ENCODE measurements at regions not wholly inside any gene's neighbourhood (a gene's known extent, or its start where the extent isn't known, plus 50 kb on each side); places are given as distances from the start of the nearest gene placed in this dataset.

GRCh38 chr14:38504175-38504574, 248.3 kb upstream of the CLEC14A start:
- BruUV-seq (replicated peaks), result no TSS peak
- Mint-ChIP-seq H3K4me3 (ENCODE audit: unreplicated experiment) (no peak overlapping the region), H3K4me1 (ENCODE audit: insufficient read depth, unreplicated experiment) (peaks cover 6% of the 10 kb centered on the region), H3K27me3 (ENCODE audit: insufficient read depth, unreplicated experiment) (no peaks in the 10 kb centered on the region), H3K36me3 (ENCODE audit: insufficient read depth, unreplicated experiment) (no peaks in the 10 kb centered on the region), H3K9me3 (ENCODE audit: unreplicated experiment) (peaks cover 3% of the 10 kb centered on the region), H3K27ac (ENCODE audit: low read depth, unreplicated experiment) (no peak overlapping the region)
- CTCF ChIA-PET, result interaction anchor here (0.6 kb wide), 1 partner anchor 121 kb away, joined by 3 read pairs; no protein-coding TSS in a partner anchor
- DNase-seq (ENCODE audit: unreplicated experiment), result no peak
- POLR2A ChIA-PET, result interaction anchor here (1.1 kb wide), 1 partner anchor 468 kb away, joined by 3 read pairs; no protein-coding TSS in a partner anchor
- intact Hi-C loops (cut with micrococcal nuclease), result no loop called here
- TF ChIP-seq CTCF (IDR thresholded peaks at IDR 0.05; ENCODE audit: unreplicated experiment), result no peak

- POLR2A ChIA-PET, result no interaction called here
- CTCF ChIA-PET, result no interaction called here
- no TSS peak for BruUV-seq (replicated peaks)
- H3K27me3 Mint-ChIP-seq (ENCODE audit: insufficient read depth, unreplicated experiment), result no peaks in the 10 kb centered on the region
- peaks cover 7% of the 10 kb centered on the region for H3K9me3 Mint-ChIP-seq (ENCODE audit: unreplicated experiment)
- peak; percentile 5 for DNase-seq (ENCODE audit: unreplicated experiment)
- H3K27ac Mint-ChIP-seq (ENCODE audit: low read depth, unreplicated experiment), result no peak overlapping the region
- H3K4me1 Mint-ChIP-seq (ENCODE audit: insufficient read depth, unreplicated experiment), result peaks cover 6% of the 10 kb centered on the region
- no peak for TF ChIP-seq CTCF (IDR thresholded peaks at IDR 0.05; ENCODE audit: unreplicated experiment)
- no peaks in the 10 kb centered on the region for H3K36me3 Mint-ChIP-seq (ENCODE audit: insufficient read depth, unreplicated experiment)
- no peak overlapping the region for H3K4me3 Mint-ChIP-seq (ENCODE audit: unreplicated experiment)
- intact Hi-C loops (cut with micrococcal nuclease), result no loop called here
Observed at GRCh38 chr14:38502239-38502638, 246.3 kb upstream of the CLEC14A start.

DNA sequence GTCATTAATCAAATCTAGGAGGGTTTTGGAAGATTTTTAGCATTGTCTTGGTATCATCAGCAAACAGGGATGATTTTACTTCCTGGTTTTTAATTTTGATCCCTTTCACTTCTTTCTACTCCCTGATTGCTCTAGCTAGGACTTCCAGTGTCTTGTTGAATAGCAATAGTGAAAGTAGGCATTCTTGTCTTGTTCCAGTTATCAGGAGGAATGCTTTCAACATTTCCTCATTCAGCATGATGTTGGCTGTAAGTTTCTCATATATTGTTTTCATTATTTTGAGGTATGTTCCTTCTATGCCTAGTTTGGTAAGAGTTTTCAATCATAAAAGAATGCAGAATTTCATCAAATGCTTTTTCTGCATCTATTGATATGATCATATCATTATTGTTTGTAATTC, 244.2 kb upstream of the CLEC14A start:
- CTCF ChIA-PET, result interaction anchor here (0.6 kb wide), 3 partner anchors 43 to 570 kb away, joined by 3 read pairs; no protein-coding TSS in a partner anchor
- intact Hi-C loops (cut with micrococcal nuclease), result no loop called here
- no peak for DNase-seq (ENCODE audit: unreplicated experiment)
- POLR2A ChIA-PET, result no interaction called here
- Mint-ChIP-seq H3K36me3 (ENCODE audit: insufficient read depth, unreplicated experiment) (no peaks in the 10 kb centered on the region), H3K4me3 (ENCODE audit: unreplicated experiment) (no peak overlapping the region), H3K9me3 (ENCODE audit: unreplicated experiment) (peaks cover 7% of the 10 kb centered on the region), H3K27ac (ENCODE audit: low read depth, unreplicated experiment) (no peak overlapping the region), H3K4me1 (ENCODE audit: insufficient read depth, unreplicated experiment) (peaks cover 6% of the 10 kb centered on the region), H3K27me3 (ENCODE audit: insufficient read depth, unreplicated experiment) (no peaks in the 10 kb centered on the region)
- TF ChIP-seq CTCF (IDR thresholded peaks at IDR 0.05; ENCODE audit: unreplicated experiment), result no peak
- BruUV-seq (replicated peaks), result no TSS peak

GRCh38 chr14:38496092-38496491, 240.2 kb upstream of the CLEC14A start:
- no peaks in the 10 kb centered on the region for H3K4me1 Mint-ChIP-seq (ENCODE audit: insufficient read depth, unreplicated experiment)

More at GRCh38 chr14:38496092-38496491, 240.2 kb upstream of the CLEC14A start:
- TF ChIP-seq CTCF (IDR thresholded peaks at IDR 0.05; ENCODE audit: unreplicated experiment), result no peak
- no peak for DNase-seq (ENCODE audit: unreplicated experiment)
- Mint-ChIP-seq H3K36me3 (ENCODE audit: insufficient read depth, unreplicated experiment) (no peaks in the 10 kb centered on the region), H3K27ac (ENCODE audit: low read depth, unreplicated experiment) (no peak overlapping the region), H3K27me3 (ENCODE audit: insufficient read depth, unreplicated experiment) (no peaks in the 10 kb centered on the region), H3K9me3 (ENCODE audit: unreplicated experiment) (peaks cover 15% of the 10 kb centered on the region), H3K4me3 (ENCODE audit: unreplicated experiment) (no peak overlapping the region)
- intact Hi-C loops (cut with micrococcal nuclease), result no loop called here
- CTCF ChIA-PET, result interaction anchor here (1.1 kb wide), 1 partner anchor 11 kb away, joined by 4 read pairs; no protein-coding TSS in a partner anchor
- POLR2A ChIA-PET, result no interaction called here
- no TSS peak for BruUV-seq (replicated peaks)

Measured in MCF 10A (cell line).